Stimulated activated naive CD8-positive, alpha-beta T cell treated with anti-CD3 and anti-CD28 coated beads, Interleukin-15, amount 100 ng/mL, for 72 hours (primary cell): ENCODE measurements at regions not wholly inside any gene's neighbourhood (a gene's known extent, or its start where the extent isn't known, plus 50 kb on each side); places are given as distances from the start of the nearest gene placed in this dataset.
"Not testable (repeated sequence)": the region's sequence is repeated elsewhere in the genome, so short reads cannot be mapped to it uniquely, and the experiment has no call there.

Source experiments
- ATAC-seq: fragments of 150-1000 bp; cut with Tn5 transposase; 2 replicates; pipeline ENCODE4 v1.10.0; 2021; ENCODE audit warnings: mild to moderate bottlenecking, moderate library complexity
- DNase-seq, 2 donors: peaks; one replicate each; pipeline ENCODE4 v3.0.0; 2021 to 2022
- H3K27ac Mint-ChIP-seq, 2 donors: one replicate each; pipeline ENCODE4 v1.8.0; 2022; ENCODE audit warnings: mild to moderate bottlenecking in 2 of 2, mixed read lengths in 2 of 2, moderate library complexity in 2 of 2
- H3K27me3 Mint-ChIP-seq: one replicate; pipeline ENCODE4 v1.8.0; 2022; ENCODE audit warnings: mixed read lengths
- H3K4me1 Mint-ChIP-seq: one replicate; pipeline ENCODE4 v1.8.0; 2022; ENCODE audit warnings: mild to moderate bottlenecking, mixed read lengths
- H3K4me3 Mint-ChIP-seq, 2 donors: one replicate each; pipeline ENCODE4 v1.8.0; 2022; ENCODE audit warnings: mild to moderate bottlenecking in 2 of 2, mixed read lengths in 2 of 2, moderate library complexity in 1 of 2
- H3K9me3 Mint-ChIP-seq, 2 donors: one replicate each; pipeline ENCODE4 v1.8.0; 2022; ENCODE audit warnings: mixed read lengths in 2 of 2

DNA sequence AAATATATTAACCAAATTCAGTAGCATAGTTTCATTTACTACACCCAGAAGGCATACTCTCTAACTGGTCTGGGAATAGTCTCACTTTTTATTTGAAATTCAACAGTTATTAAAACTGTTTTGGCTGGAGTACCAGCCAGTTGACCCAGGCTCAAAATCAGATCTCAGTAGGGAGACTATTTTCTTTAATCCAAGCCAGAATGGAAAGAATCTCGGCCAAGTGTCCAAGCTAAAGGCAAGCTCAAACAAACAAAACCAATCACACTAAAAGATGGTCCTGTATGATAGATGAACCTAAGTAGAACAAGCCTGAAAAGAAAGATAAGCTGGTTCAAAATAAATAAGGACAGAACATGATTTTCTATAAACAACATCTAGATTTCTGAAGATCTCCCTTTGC lies 259.6 kb upstream of the POM121L12 start:
- Mint-ChIP-seq H3K9me3 (peaks cover 8 to 15% of the 10 kb centered on the region in 2 donors), H3K4me3 (no peak overlapping the region)
- DNase-seq: no peak

DNA sequence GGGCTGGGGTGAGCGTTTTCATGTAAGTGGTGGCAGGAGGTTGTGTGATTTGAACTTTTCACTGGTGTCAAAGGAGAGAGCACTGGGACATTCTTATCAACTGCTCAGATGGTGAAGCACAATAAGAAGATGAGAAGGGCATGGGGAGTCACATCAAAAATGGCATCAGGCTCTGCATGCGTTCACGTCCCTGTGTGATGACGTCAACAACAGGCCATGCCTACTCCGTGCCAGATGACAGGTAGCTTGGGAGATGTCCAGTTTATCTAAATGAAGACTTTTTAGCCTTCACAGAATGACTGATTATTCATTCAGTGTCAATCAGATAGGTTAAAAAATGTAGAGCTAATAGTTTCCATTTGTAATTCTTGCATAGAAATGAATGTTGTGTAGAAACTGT lies 264.3 kb upstream of the POM121L12 start:
- ATAC-seq (no peak), DNase-seq (no peak)
- Mint-ChIP-seq H3K27ac (no peak overlapping the region), H3K4me3 (no peak overlapping the region), H3K9me3 (peaks cover 4 to 11% of the 10 kb centered on the region in 2 donors), H3K27me3 (no peaks in the 10 kb centered on the region), H3K4me1 (no peaks in the 10 kb centered on the region)

More for the DNA sequence above, 259.6 kb upstream of the POM121L12 start:
- Mint-ChIP-seq H3K27me3 (no peaks in the 10 kb centered on the region), H3K4me1 (no peaks in the 10 kb centered on the region), H3K27ac (no peak overlapping the region)
- no peak for ATAC-seq

DNA sequence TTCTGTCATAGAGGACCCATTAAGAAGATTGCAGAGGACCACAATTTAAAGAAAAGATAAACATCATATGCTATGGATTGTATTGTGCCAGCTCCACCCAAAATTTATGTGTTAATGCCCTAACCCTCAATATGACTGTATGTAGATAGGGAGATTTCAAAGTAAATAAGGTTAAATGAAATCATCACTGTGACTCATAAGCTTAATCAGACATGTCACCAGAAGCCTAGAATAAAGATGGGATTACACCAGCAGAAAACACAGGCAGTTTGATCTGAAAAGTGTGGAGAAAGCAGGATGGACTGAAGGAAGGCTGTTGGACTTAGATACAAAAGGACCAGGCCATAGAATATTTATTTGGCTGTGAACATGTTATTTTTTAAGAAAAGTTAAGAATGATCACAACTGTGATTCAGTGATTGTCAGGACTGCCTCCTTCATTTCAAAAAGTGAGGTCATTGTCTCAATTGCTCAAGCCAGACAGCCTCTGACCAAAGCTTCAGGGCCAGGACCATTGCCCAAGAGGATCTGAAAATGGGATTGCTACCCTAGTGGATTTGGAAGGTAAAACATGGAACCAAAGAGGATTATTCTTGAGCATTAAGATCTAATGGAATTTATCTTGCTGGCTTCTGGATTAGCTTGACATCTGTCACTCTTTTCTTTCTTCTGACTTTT lies 270.8 kb upstream of the POM121L12 start:
- Mint-ChIP-seq H3K27me3 (no peaks in the 10 kb centered on the region), H3K9me3 (peaks cover 3 to 4% of the 10 kb centered on the region in 2 donors), H3K4me1 (no peaks in the 10 kb centered on the region), H3K4me3 (no peak overlapping the region), H3K27ac (no peak overlapping the region)
- ATAC-seq: no peak
- DNase-seq: no peak

DNA sequence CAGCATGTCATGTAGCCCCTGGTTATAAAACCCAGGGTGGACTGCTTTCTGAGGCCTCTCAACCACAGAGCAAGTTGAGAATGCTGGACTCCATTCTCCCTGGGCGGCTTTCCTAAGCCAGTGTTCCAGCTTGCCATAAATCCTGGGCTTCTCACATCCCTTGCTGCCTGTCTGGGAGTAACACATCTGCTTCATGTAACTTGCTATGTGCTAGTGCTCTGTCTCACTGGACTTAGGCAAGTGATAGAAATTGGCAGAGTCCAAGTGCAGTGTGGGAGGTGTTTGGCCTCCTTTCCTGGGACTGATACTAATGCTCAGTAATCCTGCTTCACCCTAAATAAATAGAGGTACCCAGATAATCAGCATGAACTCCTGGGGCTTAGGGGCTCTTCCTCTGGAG lies 277.1 kb upstream of the POM121L12 start:
- Mint-ChIP-seq H3K27ac (no peak overlapping the region), H3K4me1 (no peaks in the 10 kb centered on the region), H3K4me3 (no peak overlapping the region), H3K9me3 (peaks cover 12 to 13% of the 10 kb centered on the region in 2 donors), H3K27me3 (no peaks in the 10 kb centered on the region)
- DNase-seq (no peak), ATAC-seq (no peak)

DNA sequence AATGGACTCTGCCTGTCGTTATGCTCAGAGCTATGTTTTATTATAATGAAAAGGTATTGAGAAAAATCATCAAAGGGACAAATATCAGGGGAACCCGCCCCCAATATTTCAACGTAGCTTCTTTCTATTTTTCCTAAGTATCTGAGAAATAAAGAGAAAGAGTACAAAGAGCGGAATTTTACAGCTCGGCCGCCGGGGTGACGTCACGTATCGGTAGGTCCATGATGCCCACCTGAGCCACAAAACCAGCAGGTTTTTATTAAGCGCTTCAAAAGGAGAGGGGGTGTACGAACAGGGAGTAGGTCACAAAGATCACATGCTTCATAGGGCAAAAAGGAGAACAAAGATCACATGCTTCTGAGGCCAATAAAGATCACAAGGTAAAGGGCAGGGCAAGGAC lies 281.6 kb upstream of the POM121L12 start:
- H3K27me3 Mint-ChIP-seq: no peaks in the 10 kb centered on the region
- no peak for DNase-seq
- H3K4me1 Mint-ChIP-seq: no peaks in the 10 kb centered on the region
- no peak for ATAC-seq
- peaks cover 5 to 10% of the 10 kb centered on the region in 2 donors for H3K9me3 Mint-ChIP-seq
- H3K4me3 Mint-ChIP-seq: no peak overlapping the region
- no peak overlapping the region for H3K27ac Mint-ChIP-seq

DNA sequence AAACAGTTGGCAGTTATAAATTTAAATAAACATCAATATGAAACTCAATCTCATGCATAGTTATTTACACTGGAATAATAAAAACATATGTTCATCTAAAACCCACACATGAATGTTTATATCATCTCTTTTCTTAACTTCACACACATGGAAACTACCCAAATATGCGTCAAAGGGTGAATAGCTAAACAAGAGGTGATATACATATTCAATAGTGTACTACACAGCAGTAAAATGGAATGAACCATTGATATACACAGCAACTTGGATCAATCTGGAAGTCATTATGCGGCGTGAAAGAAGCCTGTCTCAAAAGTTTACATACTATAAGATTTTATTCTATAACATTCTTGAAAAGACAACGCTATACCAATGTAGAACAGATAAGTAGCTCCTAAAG lies 282.5 kb upstream of the POM121L12 start:
- H3K4me3 Mint-ChIP-seq: no peak overlapping the region
- H3K27ac Mint-ChIP-seq: no peak overlapping the region
- no peaks in the 10 kb centered on the region for H3K27me3 Mint-ChIP-seq
- ATAC-seq (no peak), DNase-seq (no peak)
- H3K4me1 Mint-ChIP-seq: no peaks in the 10 kb centered on the region
- peaks cover 5 to 11% of the 10 kb centered on the region in 2 donors for H3K9me3 Mint-ChIP-seq

DNA sequence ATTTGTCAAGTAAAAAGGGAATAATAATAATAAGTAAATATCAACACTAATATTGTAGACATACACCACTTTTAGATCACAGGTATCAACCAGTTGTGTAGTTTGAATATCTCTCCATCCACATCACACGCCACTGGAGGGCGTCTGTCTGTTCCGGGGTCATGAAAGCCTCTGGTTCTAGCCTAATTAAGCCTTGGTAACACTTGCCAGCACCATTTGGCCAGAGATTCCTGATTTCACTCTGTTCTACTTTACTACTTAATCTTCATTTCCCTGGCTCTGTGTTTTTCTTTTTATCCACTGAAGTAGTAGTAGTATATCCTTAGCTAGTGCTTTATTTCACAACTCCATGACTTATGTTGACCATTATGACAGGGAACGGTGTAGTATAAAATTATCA lies 285.6 kb upstream of the POM121L12 start:
- no peak for ATAC-seq

DNA sequence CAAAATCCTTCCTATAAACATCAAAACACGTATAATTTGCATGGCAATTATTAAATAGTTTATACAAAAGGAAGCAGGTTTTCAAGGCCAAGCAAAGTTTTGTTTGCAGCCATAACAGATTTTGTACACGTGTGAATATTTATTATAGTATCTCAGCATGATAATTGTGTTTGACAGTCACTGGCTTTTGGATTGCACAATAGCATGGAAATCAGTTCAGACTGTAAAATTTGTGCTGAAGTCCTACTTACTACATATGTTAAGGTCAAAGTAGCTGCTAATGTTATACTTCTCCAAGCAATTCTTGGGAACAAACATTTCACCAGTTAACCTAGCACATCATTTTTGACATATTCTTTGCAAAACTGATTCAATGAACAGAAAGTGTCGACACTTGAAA lies 287.6 kb upstream of the POM121L12 start:
- DNase-seq (no peak), ATAC-seq (no peak)
- H3K9me3 Mint-ChIP-seq: peaks cover 13 to 19% of the 10 kb centered on the region in 2 donors
- H3K4me1 Mint-ChIP-seq: no peaks in the 10 kb centered on the region
- no peak overlapping the region for H3K27ac Mint-ChIP-seq
- no peaks in the 10 kb centered on the region for H3K27me3 Mint-ChIP-seq
- H3K4me3 Mint-ChIP-seq: no peak overlapping the region

More for the DNA sequence above, 285.6 kb upstream of the POM121L12 start:
- Mint-ChIP-seq H3K4me3 (no peak overlapping the region), H3K27me3 (no peaks in the 10 kb centered on the region), H3K4me1 (no peaks in the 10 kb centered on the region), H3K9me3 (peaks cover 9 to 14% of the 10 kb centered on the region in 2 donors), H3K27ac (peak overlapping the region in 1 of 2 donors; percentile 80)
- no peak for DNase-seq

DNA sequence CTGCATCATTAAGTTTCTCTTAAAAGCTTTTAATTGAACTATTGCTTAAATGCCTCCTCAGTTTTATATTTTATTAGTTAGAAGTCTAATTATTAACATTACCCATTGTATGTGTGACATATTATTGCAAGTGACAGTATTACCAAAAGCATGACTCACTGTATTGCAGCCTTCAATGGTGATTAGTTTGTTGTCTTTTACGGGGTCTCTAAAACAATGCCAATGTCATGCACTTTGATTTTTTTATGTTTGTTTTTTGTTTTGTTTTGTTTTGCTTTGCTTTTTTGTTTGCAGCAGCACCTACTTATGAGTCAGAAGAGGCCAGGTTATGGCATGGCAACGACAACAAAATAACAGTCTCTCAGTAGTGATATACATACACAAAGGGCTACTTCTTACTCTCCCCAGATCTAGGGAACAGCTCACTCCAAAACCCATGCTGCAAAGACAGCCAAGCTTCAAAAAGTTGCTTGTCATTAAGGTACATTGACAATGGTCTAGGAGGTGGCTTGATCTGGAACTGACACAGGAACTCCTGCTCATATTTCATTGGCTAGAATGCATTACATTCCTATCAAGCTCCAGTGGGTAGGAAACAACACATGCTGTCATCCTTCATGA lies 293.7 kb upstream of the POM121L12 start:
- H3K4me3 Mint-ChIP-seq: no peak overlapping the region
- DNase-seq: no peak
- ATAC-seq: no peak
- no peaks in the 10 kb centered on the region for H3K4me1 Mint-ChIP-seq
- no peak overlapping the region for H3K27ac Mint-ChIP-seq
- no peaks in the 10 kb centered on the region for H3K27me3 Mint-ChIP-seq
- peaks cover 13 to 19% of the 10 kb centered on the region in 2 donors for H3K9me3 Mint-ChIP-seq

DNA sequence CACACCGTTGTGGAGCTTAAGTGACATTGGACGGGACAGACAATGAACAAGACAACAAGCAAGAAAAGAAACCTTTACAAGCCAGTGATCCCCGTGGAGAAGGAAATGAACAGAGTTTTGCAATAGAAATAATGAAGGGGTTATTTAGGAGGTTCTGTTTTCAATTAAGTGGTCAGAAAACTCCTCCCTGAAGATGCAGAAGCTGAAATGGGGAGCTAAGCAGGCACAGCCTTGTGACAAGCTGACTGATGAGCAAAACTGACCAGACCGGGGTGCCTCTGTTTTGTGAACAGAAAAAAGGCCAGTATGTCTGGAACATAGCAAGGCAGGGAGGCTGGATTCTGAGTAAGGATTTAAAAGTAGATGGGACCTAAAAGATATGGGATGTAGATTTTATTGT lies 299.8 kb upstream of the POM121L12 start:
- ATAC-seq (no peak), DNase-seq (no peak)
- no peaks in the 10 kb centered on the region for H3K27me3 Mint-ChIP-seq
- no peaks in the 10 kb centered on the region for H3K4me1 Mint-ChIP-seq
- H3K27ac Mint-ChIP-seq: no peak overlapping the region
- H3K4me3 Mint-ChIP-seq: no peak overlapping the region
- peaks cover 16 to 21% of the 10 kb centered on the region in 2 donors for H3K9me3 Mint-ChIP-seq

DNA sequence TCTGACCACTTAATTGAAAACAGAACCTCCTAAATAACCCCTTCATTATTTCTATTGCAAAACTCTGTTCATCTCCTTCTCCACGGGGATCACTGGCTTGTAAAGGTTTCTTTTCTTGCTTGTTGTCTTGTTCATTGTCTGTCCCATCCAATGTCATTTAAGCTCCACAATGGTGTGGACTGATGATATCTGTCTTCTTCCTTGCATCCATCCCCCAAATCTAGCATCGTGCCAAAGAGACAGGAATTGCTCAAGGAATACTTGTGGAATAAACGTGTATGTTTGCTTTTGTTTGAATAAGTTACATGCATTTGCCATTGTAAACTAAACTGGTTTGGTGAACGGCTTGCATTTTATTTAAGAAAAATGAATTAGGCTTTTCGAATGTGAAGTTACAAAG lies 306.8 kb upstream of the POM121L12 start:
- not testable (repeated sequence) for H3K27ac Mint-ChIP-seq, H3K4me1 Mint-ChIP-seq, DNase-seq, ATAC-seq, H3K27me3 Mint-ChIP-seq, H3K4me3 Mint-ChIP-seq
- peaks cover 16 to 20% of the 10 kb centered on the region in 2 donors for H3K9me3 Mint-ChIP-seq

DNA sequence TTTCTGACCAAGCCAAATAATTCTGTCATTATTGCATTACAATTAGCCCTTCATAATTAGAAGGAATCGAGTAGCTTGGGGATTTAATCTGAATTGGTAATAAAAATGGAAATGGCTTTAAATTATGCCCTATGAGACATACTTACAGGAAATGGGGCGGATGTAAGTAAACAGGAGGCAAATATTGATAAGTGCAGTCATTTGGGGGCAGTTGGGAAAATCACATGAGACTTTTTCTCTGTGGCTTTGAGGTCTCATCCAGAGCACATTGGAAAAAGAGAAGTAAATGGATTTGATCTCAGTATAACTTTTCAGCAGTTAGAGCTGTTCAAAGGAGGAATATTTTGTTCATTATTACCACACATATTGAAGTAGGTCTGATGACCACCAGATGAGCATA lies 307.8 kb upstream of the POM121L12 start:
- ATAC-seq: no peak
- Mint-ChIP-seq H3K27me3 (no peaks in the 10 kb centered on the region), H3K4me3 (no peak overlapping the region), H3K4me1 (no peaks in the 10 kb centered on the region), H3K9me3 (peaks cover 21 to 28% of the 10 kb centered on the region in 2 donors), H3K27ac (no peak overlapping the region)
- no peak for DNase-seq

DNA sequence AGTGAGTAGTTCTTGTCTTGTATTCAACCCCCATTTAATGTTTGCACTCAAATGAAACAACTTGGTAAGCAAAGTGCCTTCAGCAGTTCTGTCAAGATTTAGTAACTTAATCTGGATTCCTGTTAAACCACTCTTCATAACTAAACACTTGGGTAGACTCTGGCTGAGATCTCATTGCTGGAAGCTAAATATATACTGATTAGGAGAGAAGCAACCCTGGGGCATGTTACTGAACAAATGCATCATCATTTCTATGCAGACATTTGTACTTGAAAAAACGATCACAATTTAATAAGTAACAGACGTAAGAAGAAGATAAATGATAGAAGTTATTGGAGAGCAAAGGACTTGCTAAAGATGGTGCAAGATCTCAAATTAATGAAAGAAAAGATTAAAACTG lies 308.4 kb upstream of the POM121L12 start:
- Mint-ChIP-seq H3K4me3 (no peak overlapping the region), H3K27me3 (no peaks in the 10 kb centered on the region), H3K27ac (no peak overlapping the region), H3K4me1 (no peaks in the 10 kb centered on the region), H3K9me3 (peaks cover 20 to 28% of the 10 kb centered on the region in 2 donors)
- no peak for ATAC-seq
- DNase-seq: no peak

DNA sequence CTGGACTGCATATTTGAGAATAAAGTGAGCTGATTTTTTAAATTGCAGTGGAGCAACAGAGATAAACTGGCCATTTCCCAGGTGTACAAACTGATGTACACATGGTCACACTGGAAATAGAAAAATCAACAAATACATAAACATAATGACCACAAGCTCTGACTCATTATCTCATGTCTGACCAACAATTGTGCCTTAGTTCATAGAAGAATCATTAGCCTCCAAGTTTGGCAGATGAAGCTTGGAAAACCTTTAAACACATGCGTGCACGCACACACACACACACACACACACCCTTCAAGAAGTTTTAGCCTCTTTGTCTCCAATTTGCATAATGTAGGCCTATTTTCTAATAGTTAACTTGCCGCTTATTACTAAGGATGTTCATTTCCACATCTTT lies 308.9 kb upstream of the POM121L12 start:
- no peak overlapping the region for H3K27ac Mint-ChIP-seq
- no peaks in the 10 kb centered on the region for H3K27me3 Mint-ChIP-seq
- DNase-seq: no peak
- H3K4me3 Mint-ChIP-seq: no peak overlapping the region
- no peaks in the 10 kb centered on the region for H3K4me1 Mint-ChIP-seq
- H3K9me3 Mint-ChIP-seq: peaks cover 15 to 28% of the 10 kb centered on the region in 2 donors
- no peak for ATAC-seq

DNA sequence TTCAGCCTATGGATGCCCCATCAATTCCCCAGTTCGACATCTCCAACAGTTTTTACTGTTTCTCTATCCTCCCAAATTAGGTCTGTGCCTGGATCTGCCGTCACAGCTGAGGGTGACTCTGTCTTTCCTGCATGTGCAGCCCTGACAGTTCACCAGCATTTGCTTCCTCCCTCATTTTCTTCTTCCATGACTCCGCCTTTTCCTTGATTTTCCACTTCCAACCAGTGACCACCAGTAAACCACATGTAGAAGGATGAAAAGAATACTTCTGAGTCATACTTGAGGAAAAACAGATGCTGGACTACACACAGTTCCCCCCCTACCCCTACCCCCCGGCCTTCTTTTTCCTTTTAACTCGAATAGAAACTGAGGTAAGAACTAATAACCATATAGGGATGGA lies 311.8 kb upstream of the POM121L12 start:
- Mint-ChIP-seq H3K9me3 (peaks cover 15 to 28% of the 10 kb centered on the region in 2 donors), H3K4me1 (no peaks in the 10 kb centered on the region), H3K27me3 (no peaks in the 10 kb centered on the region), H3K27ac (no peak overlapping the region), H3K4me3 (no peak overlapping the region)
- DNase-seq (no peak), ATAC-seq (no peak)

DNA sequence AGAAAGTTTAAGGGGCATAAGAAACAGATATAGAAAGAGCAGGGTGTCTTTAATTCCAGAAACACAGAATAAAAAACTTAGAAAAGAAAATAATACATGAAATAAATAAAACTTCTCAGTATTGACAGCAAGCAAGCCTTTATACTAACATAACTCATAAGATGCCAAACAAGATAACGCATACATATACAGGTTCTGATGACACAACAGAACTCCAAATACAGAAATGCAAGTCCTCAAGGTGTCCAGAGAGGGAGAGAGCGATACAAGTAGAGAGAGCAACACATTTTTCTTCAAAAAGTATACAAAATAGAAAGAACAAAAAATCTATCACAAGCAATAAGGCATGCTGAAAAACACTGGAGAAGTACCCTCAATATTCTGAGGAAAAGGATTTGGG lies 314.6 kb upstream of the POM121L12 start:
- no peak for DNase-seq
- no peak for ATAC-seq
- Mint-ChIP-seq H3K27ac (no peak overlapping the region), H3K4me1 (no peaks in the 10 kb centered on the region), H3K27me3 (no peaks in the 10 kb centered on the region), H3K4me3 (no peak overlapping the region), H3K9me3 (peaks cover 4 to 17% of the 10 kb centered on the region in 2 donors)

DNA sequence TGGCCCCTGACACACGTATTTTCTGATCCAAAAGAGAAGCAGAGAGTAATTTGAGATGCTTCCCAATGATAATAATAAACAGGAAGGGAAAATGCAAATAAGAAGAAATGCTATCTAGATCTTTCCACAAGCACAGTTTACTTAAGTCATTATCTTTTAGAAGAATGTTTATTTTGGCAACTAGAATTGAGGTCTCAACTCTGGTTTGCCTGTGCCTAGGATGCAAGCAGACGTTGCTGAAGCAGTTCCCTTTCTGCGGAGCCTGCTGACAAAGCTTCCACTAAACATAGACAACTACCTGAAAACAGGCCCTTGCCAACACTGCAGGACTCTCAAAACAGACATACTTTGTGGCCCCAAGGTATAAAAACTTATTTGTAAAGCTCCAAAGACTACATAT lies 315.8 kb upstream of the POM121L12 start:
- no peaks in the 10 kb centered on the region for H3K27me3 Mint-ChIP-seq
- no peak for DNase-seq
- H3K9me3 Mint-ChIP-seq: peaks cover 4 to 18% of the 10 kb centered on the region in 2 donors
- H3K4me3 Mint-ChIP-seq: no peak overlapping the region
- ATAC-seq: no peak
- no peaks in the 10 kb centered on the region for H3K4me1 Mint-ChIP-seq
- no peak overlapping the region for H3K27ac Mint-ChIP-seq
